Effector memory CD4-positive, alpha-beta T cell (primary cell): ENCODE measurements at regions not wholly inside any gene's neighbourhood (a gene's known extent, or its start where the extent isn't known, plus 50 kb on each side); places are given as distances from the start of the nearest gene placed in this dataset.

Experiments
- DNase-seq, 3 donors: peaks; one replicate each; pipeline ENCODE4 v3.0.0-alpha.2; 2020
- H3K27ac ChIP-seq: 2 replicates; pipeline ENCODE4 v1.7.0; 2013; ENCODE audit warnings: mild to moderate bottlenecking, low read length, moderate library complexity; ENCODE audit not compliant: insufficient read depth, poor library complexity, severe bottlenecking
- H3K27me3 ChIP-seq: replicated peaks from 2 replicates; pipeline ENCODE4 v1.7.0; 2013; ENCODE audit warnings: mild to moderate bottlenecking, low read length; ENCODE audit not compliant: insufficient read depth, control insufficient read depth, poor library complexity, severe bottlenecking
- H3K36me3 ChIP-seq: 2 replicates; pipeline ENCODE4 v1.7.0; 2013; ENCODE audit warnings: mild to moderate bottlenecking, low read length, moderate library complexity; ENCODE audit not compliant: control insufficient read depth, insufficient read depth
- H3K4me1 ChIP-seq: 2 replicates; pipeline ENCODE4 v1.7.0; 2013; ENCODE audit warnings: low read length, mild to moderate bottlenecking; ENCODE audit not compliant: control insufficient read depth, insufficient read depth, poor library complexity, severe bottlenecking
- H3K4me3 ChIP-seq: 2 replicates; pipeline ENCODE4 v1.7.0; 2013; ENCODE audit warnings: low read length, low read depth, mild to moderate bottlenecking; ENCODE audit not compliant: insufficient read depth, poor library complexity, severe bottlenecking
- H3K9me3 ChIP-seq: 2 replicates; pipeline ENCODE4 v1.7.0; 2013; ENCODE audit warnings: mild to moderate bottlenecking, low read length, moderate library complexity; ENCODE audit not compliant: control insufficient read depth

DNA sequence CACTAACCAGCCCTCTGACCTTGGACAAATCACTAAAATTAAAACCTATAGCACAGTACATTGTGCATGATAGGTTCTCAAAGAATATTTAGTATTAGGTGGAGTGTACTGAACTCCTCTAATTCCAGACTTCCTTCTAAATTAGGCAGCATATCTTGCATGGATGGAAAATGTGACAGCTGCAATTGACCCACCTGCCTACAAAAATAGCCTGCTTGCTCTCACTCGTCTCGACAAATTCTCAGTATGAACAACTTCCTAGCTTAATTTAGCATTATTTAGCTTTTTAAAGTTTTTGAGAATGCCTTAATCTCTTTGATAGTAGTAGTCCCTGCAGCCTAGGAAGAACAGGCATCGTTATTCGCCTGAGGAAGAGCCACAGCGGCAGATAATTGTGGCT lies 482.0 kb downstream of the PIK3C3 start:
- Histone ChIP-seq H3K4me3 (no peak overlapping the region), H3K36me3 (no peaks in the 10 kb centered on the region), H3K27ac (no peak overlapping the region), H3K9me3 (no peaks in the 10 kb centered on the region), H3K27me3 (no peaks in the 10 kb centered on the region), H3K4me1 (no peaks in the 10 kb centered on the region)
- DNase-seq = no peak

DNA sequence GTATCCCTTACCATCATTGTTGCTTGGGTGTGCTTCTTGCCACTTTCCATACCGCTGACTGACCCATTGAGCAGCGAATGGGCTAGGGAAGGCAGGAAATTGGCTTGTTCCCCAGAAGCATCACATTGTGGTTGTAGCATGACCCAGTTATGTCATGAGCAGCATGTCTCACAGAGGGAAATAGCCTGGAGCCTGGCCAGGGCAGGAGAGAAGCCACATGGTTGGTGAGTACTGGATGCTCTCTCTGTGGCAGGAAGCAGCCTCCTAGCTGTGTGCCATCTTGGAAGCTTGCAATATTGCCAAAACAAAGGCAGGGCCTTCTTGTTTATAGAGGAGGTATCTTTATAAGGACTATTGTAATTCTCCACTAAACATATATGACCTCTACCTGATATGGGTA lies 482.6 kb downstream of the PIK3C3 start:
- no peaks in the 10 kb centered on the region for H3K36me3 ChIP-seq
- H3K4me3 ChIP-seq = no peak overlapping the region
- no peak for DNase-seq
- no peaks in the 10 kb centered on the region for H3K9me3 ChIP-seq
- H3K4me1 ChIP-seq = no peaks in the 10 kb centered on the region
- no peak overlapping the region for H3K27ac ChIP-seq
- H3K27me3 ChIP-seq = no peaks in the 10 kb centered on the region

DNA sequence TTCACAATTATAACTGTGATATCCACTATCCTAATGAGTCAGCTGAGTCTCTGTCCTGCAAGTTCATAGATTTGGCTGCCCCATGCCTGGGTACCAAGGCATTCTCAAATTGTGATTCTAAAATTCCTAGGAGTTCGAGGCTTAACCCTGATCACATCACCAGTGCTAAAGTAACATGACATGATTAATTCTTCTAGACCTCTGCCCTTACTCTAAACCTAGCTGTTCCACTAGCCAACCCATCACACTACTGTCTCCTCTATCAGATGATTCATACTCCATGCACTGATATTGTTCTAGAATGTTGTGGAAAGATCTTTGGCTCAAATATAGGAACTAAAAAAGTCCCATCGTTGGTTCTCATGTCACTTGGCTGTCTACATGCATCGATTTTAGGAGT lies 487.6 kb downstream of the PIK3C3 start:
- H3K27me3 ChIP-seq = no peaks in the 10 kb centered on the region
- H3K9me3 ChIP-seq = no peaks in the 10 kb centered on the region
- no peaks in the 10 kb centered on the region for H3K36me3 ChIP-seq
- H3K27ac ChIP-seq = no peak overlapping the region
- no peaks in the 10 kb centered on the region for H3K4me1 ChIP-seq
- H3K4me3 ChIP-seq = no peak overlapping the region
- no peak for DNase-seq

DNA sequence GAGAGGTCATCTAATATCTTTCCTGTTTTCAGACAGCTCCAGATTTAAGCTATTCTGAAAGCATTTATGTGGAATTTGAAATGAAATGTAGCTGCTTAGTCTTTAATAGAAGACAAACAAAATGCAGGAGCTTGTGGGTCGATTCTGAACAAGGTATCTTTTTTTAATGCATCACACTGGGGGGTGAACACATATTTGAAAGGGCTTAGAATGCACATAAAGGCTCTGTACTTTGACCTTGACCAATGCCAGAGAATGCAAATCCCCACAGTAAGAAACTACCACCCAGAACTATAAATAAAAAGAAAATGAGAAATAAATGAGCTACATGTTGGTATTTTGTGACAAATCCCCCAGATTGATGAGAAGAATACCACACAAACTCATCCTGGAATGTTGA lies 489.3 kb downstream of the PIK3C3 start:
- H3K4me1 ChIP-seq = no peaks in the 10 kb centered on the region
- no peak overlapping the region for H3K4me3 ChIP-seq
- no peaks in the 10 kb centered on the region for H3K9me3 ChIP-seq
- no peaks in the 10 kb centered on the region for H3K36me3 ChIP-seq
- H3K27ac ChIP-seq = no peak overlapping the region
- no peaks in the 10 kb centered on the region for H3K27me3 ChIP-seq
- no peak for DNase-seq

DNA sequence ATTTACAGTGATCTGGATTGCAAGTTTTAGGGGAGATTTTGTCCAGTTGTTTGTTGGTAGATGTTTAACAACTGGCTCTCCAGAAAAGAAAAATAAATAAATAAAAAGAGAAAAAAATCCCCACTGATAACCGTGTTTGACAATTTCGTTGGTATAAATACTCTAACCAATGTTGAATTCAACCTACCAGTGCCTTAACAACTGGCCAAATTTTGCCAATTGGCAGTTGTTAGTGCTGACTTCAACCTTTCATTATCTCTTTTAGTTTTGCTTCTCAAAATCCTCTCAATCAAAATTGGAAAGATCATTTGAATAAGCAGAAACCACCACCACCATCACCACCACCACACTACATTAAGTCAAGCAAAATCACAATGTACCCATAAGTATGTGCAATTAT lies 490.3 kb downstream of the PIK3C3 start:
- DNase-seq = no peak
- Histone ChIP-seq H3K4me1 (no peaks in the 10 kb centered on the region), H3K36me3 (no peaks in the 10 kb centered on the region), H3K9me3 (no peaks in the 10 kb centered on the region), H3K27me3 (no peaks in the 10 kb centered on the region), H3K4me3 (no peak overlapping the region), H3K27ac (no peak overlapping the region)

DNA sequence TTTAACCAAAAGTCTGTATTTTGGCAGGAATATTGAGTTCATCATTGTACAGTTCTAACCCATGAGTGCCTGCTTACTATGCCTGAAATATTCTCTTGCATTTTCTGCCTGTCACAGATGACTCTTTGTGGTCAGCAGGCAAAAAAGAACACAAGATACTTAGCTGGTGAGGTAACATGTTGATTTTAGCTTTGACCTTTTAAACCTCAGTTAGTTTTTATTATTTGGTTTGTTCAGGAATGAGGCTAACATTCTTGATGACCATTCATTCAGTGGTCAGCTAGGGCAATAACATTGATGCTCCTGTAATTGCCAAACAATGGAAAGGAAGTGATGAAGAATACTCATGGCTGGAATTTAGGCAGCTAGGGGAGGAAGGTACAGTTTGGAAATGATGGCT lies 491.2 kb downstream of the PIK3C3 start:
- H3K27ac ChIP-seq = no peak overlapping the region
- H3K36me3 ChIP-seq = no peaks in the 10 kb centered on the region
- no peaks in the 10 kb centered on the region for H3K9me3 ChIP-seq
- H3K4me3 ChIP-seq = no peak overlapping the region
- no peaks in the 10 kb centered on the region for H3K4me1 ChIP-seq
- no peak for DNase-seq
- H3K27me3 ChIP-seq = no peaks in the 10 kb centered on the region

DNA sequence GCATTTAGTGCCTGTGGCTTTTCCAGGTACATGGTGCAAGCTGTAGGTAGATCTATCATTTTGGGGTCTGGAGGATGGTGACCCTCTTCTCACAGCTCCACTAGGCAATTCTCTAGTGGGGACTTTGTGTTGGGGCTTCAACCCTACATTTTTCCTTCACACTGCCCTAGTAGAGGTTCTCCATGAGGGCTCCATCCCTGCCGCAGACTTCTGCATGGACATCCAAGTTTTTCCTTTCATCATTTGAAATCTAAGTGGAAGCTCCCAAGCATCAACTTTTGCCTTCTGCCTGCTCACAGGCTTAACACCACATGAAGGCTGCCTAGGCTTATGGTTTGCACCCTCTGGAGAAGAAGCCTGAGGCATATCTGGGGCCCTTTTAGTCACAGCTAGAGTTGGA lies 492.7 kb downstream of the PIK3C3 start:
- no peak for DNase-seq

DNA sequence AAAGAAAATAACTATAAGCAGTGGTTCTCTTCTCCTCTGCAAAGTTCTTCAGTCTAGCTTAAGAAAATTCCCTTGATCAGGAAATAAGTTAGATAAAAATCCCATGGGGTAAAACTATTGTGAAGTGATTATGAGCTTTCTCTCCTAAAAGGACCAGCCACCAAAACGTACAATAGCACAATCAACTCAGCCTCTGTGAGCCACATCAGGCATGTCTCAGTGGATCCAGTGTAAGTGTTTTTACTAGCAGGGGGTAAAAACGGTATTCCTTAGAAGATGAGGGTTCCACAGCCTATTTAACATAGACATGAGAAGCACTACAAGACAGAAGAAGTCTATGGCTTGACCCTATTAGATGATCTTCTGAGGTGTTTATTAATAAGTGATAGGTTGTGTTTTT lies 503.2 kb downstream of the PIK3C3 start:
- H3K4me1 ChIP-seq = no peaks in the 10 kb centered on the region
- H3K9me3 ChIP-seq = no peaks in the 10 kb centered on the region
- H3K36me3 ChIP-seq = no peaks in the 10 kb centered on the region
- no peak overlapping the region for H3K27ac ChIP-seq
- no peak for DNase-seq
- H3K27me3 ChIP-seq = no peaks in the 10 kb centered on the region
- no peak overlapping the region for H3K4me3 ChIP-seq

More for the DNA sequence above, 492.7 kb downstream of the PIK3C3 start:
- Histone ChIP-seq H3K9me3 (no peaks in the 10 kb centered on the region), H3K4me3 (no peak overlapping the region), H3K27ac (no peak overlapping the region), H3K4me1 (no peaks in the 10 kb centered on the region), H3K36me3 (no peaks in the 10 kb centered on the region), H3K27me3 (no peaks in the 10 kb centered on the region)

DNA sequence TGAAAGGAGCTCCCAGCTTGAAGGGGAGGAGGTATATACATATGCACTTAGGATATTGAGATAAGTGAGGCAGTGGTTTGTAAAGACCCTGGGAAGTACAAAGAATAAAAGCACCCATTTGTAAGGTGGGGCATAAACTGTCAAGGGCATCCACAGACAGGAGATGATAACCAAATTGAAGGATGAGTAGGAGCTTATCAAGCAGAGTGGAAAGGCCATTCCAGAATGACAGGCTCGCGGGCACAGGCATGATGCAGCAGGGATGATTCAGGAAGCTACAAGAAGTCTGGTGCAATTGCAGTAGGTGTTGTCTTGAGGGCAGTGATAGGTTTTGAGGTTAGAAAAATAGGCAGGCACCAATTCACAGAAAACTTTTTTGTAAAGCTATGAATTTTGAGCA lies 504.8 kb downstream of the PIK3C3 start:
- no peak overlapping the region for H3K4me3 ChIP-seq
- H3K36me3 ChIP-seq = no peaks in the 10 kb centered on the region
- H3K4me1 ChIP-seq = no peaks in the 10 kb centered on the region
- no peaks in the 10 kb centered on the region for H3K27me3 ChIP-seq
- no peak for DNase-seq
- H3K9me3 ChIP-seq = no peaks in the 10 kb centered on the region
- no peak overlapping the region for H3K27ac ChIP-seq

DNA sequence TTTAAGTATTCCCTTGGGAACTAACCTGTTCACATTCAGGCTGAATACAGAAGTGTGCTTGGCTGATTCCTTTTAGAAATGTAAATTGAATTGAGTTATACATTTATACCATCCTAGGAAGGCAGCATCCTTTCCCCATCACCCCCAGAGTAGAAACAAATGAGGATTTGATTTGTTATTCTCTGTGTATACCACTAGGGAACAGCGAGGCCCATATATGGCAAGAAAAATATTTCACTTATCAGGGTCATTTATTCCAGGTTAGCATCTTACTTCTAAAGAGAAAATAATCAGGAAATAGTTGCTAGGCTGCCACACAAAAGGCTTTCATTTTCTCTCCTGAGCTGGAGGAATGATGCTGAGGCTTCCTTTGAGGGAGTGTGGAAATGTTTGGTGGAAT lies 516.9 kb downstream of the PIK3C3 start:
- no peak for DNase-seq
- no peaks in the 10 kb centered on the region for H3K4me1 ChIP-seq
- H3K27me3 ChIP-seq = no peaks in the 10 kb centered on the region
- no peak overlapping the region for H3K27ac ChIP-seq
- H3K9me3 ChIP-seq = no peaks in the 10 kb centered on the region
- H3K36me3 ChIP-seq = no peaks in the 10 kb centered on the region
- no peak overlapping the region for H3K4me3 ChIP-seq

DNA sequence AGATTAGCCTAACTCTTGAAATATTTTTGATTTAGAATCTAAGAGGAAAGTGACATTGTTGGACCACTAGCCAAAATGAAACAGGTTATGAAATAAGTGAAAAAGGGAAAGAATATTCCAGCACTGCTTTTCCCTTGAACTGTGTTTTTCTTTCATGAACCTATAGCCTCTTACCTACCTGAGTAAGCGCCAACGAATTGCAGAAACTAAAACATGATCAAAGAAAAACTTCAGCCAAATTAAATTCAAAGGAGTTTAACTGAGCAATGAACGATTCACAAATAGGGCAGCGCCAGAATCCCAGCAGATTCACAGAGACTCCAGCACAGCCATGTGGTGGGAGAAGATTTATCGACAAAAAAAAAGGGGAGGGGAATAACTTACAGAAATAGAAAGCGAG lies 518.6 kb downstream of the PIK3C3 start:
- Histone ChIP-seq H3K27ac (no peak overlapping the region), H3K4me3 (no peak overlapping the region), H3K36me3 (no peaks in the 10 kb centered on the region), H3K27me3 (no peaks in the 10 kb centered on the region), H3K4me1 (no peaks in the 10 kb centered on the region), H3K9me3 (no peaks in the 10 kb centered on the region)
- DNase-seq = no peak
